Heart left ventricle (tissue), 13 donors: ENCODE measurements at regions not wholly inside any gene's neighbourhood (a gene's known extent, or its start where the extent isn't known, plus 50 kb on each side); places are given as distances from the start of the nearest gene placed in this dataset.

Experiments
- CTCF ChIP-seq, 12 donors: fragments of 200-600 bp; sonication (generic) in 4 of 12; IDR thresholded peaks; one replicate each; pipeline versions ENCODE4 v1.5.0 to v1.8.0; 2018 to 2022; ENCODE audit warnings: antibody characterized with exemption in 12 of 12, mild to moderate bottlenecking in 5 of 12
- POLR2A ChIP-seq, 2 donors: fragments of 450-650 bp; IDR thresholded peaks; one replicate each; pipeline ENCODE4 v1.6.1; 2017; ENCODE audit warnings: antibody characterized with exemption in 2 of 2, mild to moderate bottlenecking in 2 of 2, moderate library complexity in 2 of 2
- donor health status: ischemic (EF 13 %, LVEDD 7.1; RV severe dilation, severe dysfunction).
- donor health status: DM: no; HTN: yes; CAD: no.
- donor health status: DM: no; HTN: no; CAD: no.
- donor health status: ischemic (EF 25% LVEDD 6.9; RV normal size, moderate dysfunction).
- donor health status: ischemic (EF 25% LVEDD 5.7; RV mildly dilated, moderate dysfunction).
- donor health status: ischemic (EF 35%, LVEDD 5.7; RV mildly dilated, moderate dysfunction).
- donor health status: nonischemic (EF 11% LVEDD 7.7; RV severe dilation, severe dysfunction).
- donor health status: DM: yes; HTN: yes; CAD: no.
- donor health status: PGD.
- donor health status: ischemic (EF 29% LVEDD 5.4; RV normal size, mild dysfunction).
- donor health status: nonischemic (EF 23%, LVEDD 6.1; RV moderate dilation, normal function).

- TF ChIP-seq CTCF (IDR thresholded peaks at IDR 0.05) (no peak), POLR2A (IDR thresholded peaks at IDR 0.05) (no peak)
Measured at GRCh38 chr3:118408431-118408830, 626.2 kb downstream of the IGSF11 start.
